B cell (primary cell): ENCODE measurements at regions not wholly inside any gene's neighbourhood (a gene's known extent, or its start where the extent isn't known, plus 50 kb on each side); places are given as distances from the start of the nearest gene placed in this dataset.

Experiments used
- ATAC-seq: fragments of 200-7000 bp; cut with Tn5 transposase; one replicate; pipeline ENCODE4 v1.10.0; 2021; ENCODE audit warnings: low read depth, mild to moderate bottlenecking, moderate number of reproducible peaks, moderate library complexity
- CTCF ChIA-PET: fragments of 350-600 bp; sonication (Branson Sonifier 250); formaldehyde crosslinking; loops from one replicate; lab custom pipeline; 2021; ENCODE audit warnings: antibody characterized with exemption, inconsistent platforms; lab: Charles Lee
- POLR2A ChIA-PET: fragments of 350-600 bp; sonication (Branson Sonifier 250); formaldehyde crosslinking; loops from one replicate; lab custom pipeline; 2021; ENCODE audit warnings: antibody characterized with exemption; lab: Charles Lee
- DNase-seq: peaks from one replicate; pipeline ENCODE4 v3.0.0; 2013
- H2AFZ ChIP-seq: 2 replicates; pipeline ENCODE4 v1.6.1; 2012; ENCODE audit warnings: mild to moderate bottlenecking, low read depth, low read length; ENCODE audit not compliant: insufficient read depth, poor library complexity, severe bottlenecking
- H3K27ac ChIP-seq, 2 donors: 1 replicate in 1 of 2; 2 replicates in 1 of 2; pipeline ENCODE4 v1.5.1; 2012 to 2013; ENCODE audit warnings: low read length in 2 of 2, mild to moderate bottlenecking in 2 of 2, moderate library complexity in 1 of 2
- H3K27me3 ChIP-seq, 4 experiments: fragments of 200-600 bp in 1 of 4; sonication (generic) in 1 of 4; replicated peaks in 1 of 4; 1 replicate in 2 of 4; 2 replicates in 2 of 4; pipeline versions ENCODE4 v1.6.1 to v1.7.0; 2013 to 2016; ENCODE audit warnings: low read length in 3 of 4, mild to moderate bottlenecking in 2 of 4, mixed read lengths in 1 of 4, moderate library complexity in 1 of 4; ENCODE audit not compliant: insufficient read depth in 4 of 4, control insufficient read depth in 3 of 4; ENCODE audit errors: control extremely low read depth in 1 of 4
- H3K36me3 ChIP-seq, 2 experiments: replicated peaks in 1 of 2; 1 replicate in 1 of 2; 2 replicates in 1 of 2; pipeline versions ENCODE4 v1.6.1 to v1.7.1; 2013; ENCODE audit warnings: low read length in 1 of 2; ENCODE audit not compliant: insufficient read depth in 2 of 2, control insufficient read depth in 1 of 2; ENCODE audit errors: control extremely low read depth in 1 of 2, extremely low read depth in 1 of 2
- H3K4me1 ChIP-seq, 2 donors: fragments of 200-600 bp in 1 of 2; sonication (generic) in 1 of 2; 1 replicate in 1 of 2; 2 replicates in 1 of 2; pipeline versions ENCODE4 v1.5.1 to v1.6.1; 2013 to 2017; ENCODE audit warnings: low read length in 2 of 2; ENCODE audit not compliant: control insufficient read depth in 2 of 2, insufficient read depth in 2 of 2
- H3K4me2 ChIP-seq: replicated peaks from 2 replicates; pipeline ENCODE3; 2012; ENCODE audit warnings: mild to moderate bottlenecking, low read depth, low read length; ENCODE audit not compliant: poor library complexity, severe bottlenecking
- H3K4me3 ChIP-seq, 5 experiments: fragments of 200-600 bp in 1 of 5; sonication (generic) in 1 of 5; 1 replicate in 3 of 5; 2 replicates in 2 of 5; pipeline versions ENCODE4 v1.5.1 to v1.7.0; 2011 to 2016; ENCODE audit warnings: low read length in 4 of 5, mild to moderate bottlenecking in 4 of 5, low read depth in 2 of 5, control low read depth in 1 of 5, moderate library complexity in 1 of 5; ENCODE audit not compliant: insufficient read depth in 1 of 5; ENCODE audit errors: control extremely low read depth in 1 of 5, extremely low read depth in 1 of 5
- H3K79me2 ChIP-seq: fragments of 200-600 bp; sonication (generic); one replicate; pipeline ENCODE4 v1.6.0; 2016; ENCODE audit warnings: low read length; ENCODE audit not compliant: control insufficient read depth, insufficient read depth
- H3K9ac ChIP-seq: fragments of 200-600 bp; sonication (generic); 2 replicates; pipeline ENCODE4 v1.6.1; 2017; ENCODE audit warnings: mild to moderate bottlenecking, low read length, moderate library complexity
- H3K9me3 ChIP-seq, 3 donors: one replicate each; pipeline versions ENCODE4 v1.6.1 to v1.7.1; 2013; ENCODE audit warnings: low read length in 2 of 3; ENCODE audit not compliant: control insufficient read depth in 2 of 3, insufficient read depth in 1 of 3; ENCODE audit errors: control extremely low read depth in 1 of 3
- H4K20me1 ChIP-seq: 2 replicates; pipeline ENCODE4 v1.6.0; 2012; ENCODE audit warnings: mild to moderate bottlenecking, low read length; ENCODE audit not compliant: insufficient read depth, control insufficient read depth, poor library complexity, severe bottlenecking
- H3K27ac Mint-ChIP-seq: one replicate; pipeline ENCODE4 v1.8.0; 2021; ENCODE audit warnings: mixed read lengths
- H3K27me3 Mint-ChIP-seq: one replicate; pipeline ENCODE4 v1.8.0; 2021; ENCODE audit warnings: mixed read lengths
- H3K4me1 Mint-ChIP-seq: one replicate; pipeline ENCODE4 v1.8.0; 2021; ENCODE audit warnings: mixed read lengths
- H3K4me3 Mint-ChIP-seq: one replicate; pipeline ENCODE4 v1.8.0; 2021; ENCODE audit warnings: mixed read lengths
- H3K9me3 Mint-ChIP-seq: one replicate; pipeline ENCODE4 v1.8.0; 2022; ENCODE audit warnings: mixed read lengths; ENCODE audit not compliant: insufficient read depth
- EZH2 ChIP-seq: IDR thresholded peaks from 2 replicates; pipeline ENCODE4 v1.6.1; 2012; ENCODE audit warnings: borderline replicate concordance, low read depth, mild to moderate bottlenecking, moderate library complexity, low read length; ENCODE audit not compliant: insufficient read depth, poor library complexity, severe bottlenecking
- WGBS: methylation state at CpG from one replicate; pipeline ENCODE4 v1.1.5; 2013; ENCODE audit warnings: missing lambda C conversion rate; ENCODE audit not compliant: insufficient coverage; 5-methylcytosine and 5-hydroxymethylcytosine counted together
- intact Hi-C: fragments of 100-400 bp; cut with micrococcal nuclease; formaldehyde crosslinking; loops from one replicate; pipeline ENCODE4 v1.10.0; 2022
- TF ChIP-seq, protein P1 (sequence below): fragments of 200-600 bp; IDR thresholded peaks from one replicate; pipeline ENCODE4 v1.8.0; 2022; ENCODE audit warnings: antibody characterized with exemption, mild to moderate bottlenecking

- no peak overlapping the region for H3K9ac ChIP-seq
- POLR2A ChIA-PET: no interaction called here
- Mint-ChIP-seq H3K4me3 (no peak overlapping the region), H3K27me3 (no peaks in the 10 kb centered on the region), H3K27ac (no peak overlapping the region), H3K4me1 (no peaks in the 10 kb centered on the region), H3K9me3 (no peaks in the 10 kb centered on the region)
- H3K9me3 ChIP-seq: no peaks in the 10 kb centered on the region
- H3K36me3 ChIP-seq: no peaks in the 10 kb centered on the region
- H3K4me3 ChIP-seq: no peak overlapping the region
- CTCF ChIA-PET: no interaction called here
- no peaks in the 10 kb centered on the region for H3K27me3 ChIP-seq
- H2AFZ ChIP-seq: no peak overlapping the region
- intact Hi-C loops: no loop called here
- H3K4me1 ChIP-seq: no peaks in the 10 kb centered on the region
- no peak overlapping the region for H3K4me2 ChIP-seq
- WGBS: no CpG with 5 or more reads among the region's 3 CpGs
- TF ChIP-seq EZH2: no peak
- TF ChIP-seq, protein P1, sequence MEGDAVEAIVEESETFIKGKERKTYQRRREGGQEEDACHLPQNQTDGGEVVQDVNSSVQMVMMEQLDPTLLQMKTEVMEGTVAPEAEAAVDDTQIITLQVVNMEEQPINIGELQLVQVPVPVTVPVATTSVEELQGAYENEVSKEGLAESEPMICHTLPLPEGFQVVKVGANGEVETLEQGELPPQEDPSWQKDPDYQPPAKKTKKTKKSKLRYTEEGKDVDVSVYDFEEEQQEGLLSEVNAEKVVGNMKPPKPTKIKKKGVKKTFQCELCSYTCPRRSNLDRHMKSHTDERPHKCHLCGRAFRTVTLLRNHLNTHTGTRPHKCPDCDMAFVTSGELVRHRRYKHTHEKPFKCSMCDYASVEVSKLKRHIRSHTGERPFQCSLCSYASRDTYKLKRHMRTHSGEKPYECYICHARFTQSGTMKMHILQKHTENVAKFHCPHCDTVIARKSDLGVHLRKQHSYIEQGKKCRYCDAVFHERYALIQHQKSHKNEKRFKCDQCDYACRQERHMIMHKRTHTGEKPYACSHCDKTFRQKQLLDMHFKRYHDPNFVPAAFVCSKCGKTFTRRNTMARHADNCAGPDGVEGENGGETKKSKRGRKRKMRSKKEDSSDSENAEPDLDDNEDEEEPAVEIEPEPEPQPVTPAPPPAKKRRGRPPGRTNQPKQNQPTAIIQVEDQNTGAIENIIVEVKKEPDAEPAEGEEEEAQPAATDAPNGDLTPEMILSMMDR: no peak
- H3K27ac ChIP-seq: no peak overlapping the region
- ATAC-seq (no peak), DNase-seq (no peak)
- H4K20me1 ChIP-seq: no peaks in the 10 kb centered on the region
- no peaks in the 10 kb centered on the region for H3K79me2 ChIP-seq
Measured at GRCh38 chr3:189386739-189387138, 215.0 kb downstream of the TPRG1 start.

DNA sequence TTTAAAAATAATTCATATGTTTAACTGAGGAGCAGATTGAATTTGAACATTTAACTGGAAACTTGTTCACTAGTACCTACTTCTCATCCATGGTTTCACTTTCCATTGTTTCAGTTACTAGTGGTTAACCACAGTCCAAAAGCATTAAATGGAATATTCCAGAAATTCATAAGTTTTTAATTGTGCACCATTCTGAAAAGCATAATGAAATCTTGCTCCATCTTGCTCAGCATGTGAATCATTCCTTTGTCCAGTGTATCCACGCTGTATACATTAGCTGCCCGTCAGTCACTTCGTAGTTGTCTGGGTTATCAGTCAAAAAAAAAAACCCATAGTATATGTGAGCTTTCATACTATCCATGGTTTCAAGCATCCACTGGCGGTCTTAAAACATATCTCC lies 217.6 kb downstream of the TPRG1 start:
- no peak overlapping the region for H3K9ac ChIP-seq
- Mint-ChIP-seq H3K9me3 (no peaks in the 10 kb centered on the region), H3K27me3 (no peaks in the 10 kb centered on the region), H3K4me1 (peaks cover 2% of the 10 kb centered on the region), H3K4me3 (no peak overlapping the region), H3K27ac (no peak overlapping the region)
- no peaks in the 10 kb centered on the region for H3K4me1 ChIP-seq
- POLR2A ChIA-PET: no interaction called here
- no peaks in the 10 kb centered on the region for H3K36me3 ChIP-seq
- no peaks in the 10 kb centered on the region for H4K20me1 ChIP-seq
- H3K9me3 ChIP-seq: no peaks in the 10 kb centered on the region
- CTCF ChIA-PET: no interaction called here
- ATAC-seq: no peak
- intact Hi-C loops: no loop called here
- no peaks in the 10 kb centered on the region for H3K27me3 ChIP-seq
- no peak overlapping the region for H3K4me3 ChIP-seq
- WGBS: 100% methylated on average over 1 of the region's 4 CpGs
- H3K79me2 ChIP-seq: no peaks in the 10 kb centered on the region
- no peak for DNase-seq
- H2AFZ ChIP-seq: no peak overlapping the region
- H3K4me2 ChIP-seq: no peak overlapping the region
- TF ChIP-seq, protein P1: no peak
- TF ChIP-seq EZH2: no peak
- no peak overlapping the region for H3K27ac ChIP-seq
